NCI-H446 (cell line): ENCODE measurements at regions not wholly inside any gene's neighbourhood (a gene's known extent, or its start where the extent isn't known, plus 50 kb on each side); places are given as distances from the start of the nearest gene placed in this dataset.
"Not testable (repeated sequence)": the region's sequence is repeated elsewhere in the genome, so short reads cannot be mapped to it uniquely, and the experiment has no call there.

ENCODE experiments used
- DNase-seq, 2 experiments: peaks; one replicate each; lab custom pipeline; 2025; lab: John Stamatoyannopoulos, UW

DNA sequence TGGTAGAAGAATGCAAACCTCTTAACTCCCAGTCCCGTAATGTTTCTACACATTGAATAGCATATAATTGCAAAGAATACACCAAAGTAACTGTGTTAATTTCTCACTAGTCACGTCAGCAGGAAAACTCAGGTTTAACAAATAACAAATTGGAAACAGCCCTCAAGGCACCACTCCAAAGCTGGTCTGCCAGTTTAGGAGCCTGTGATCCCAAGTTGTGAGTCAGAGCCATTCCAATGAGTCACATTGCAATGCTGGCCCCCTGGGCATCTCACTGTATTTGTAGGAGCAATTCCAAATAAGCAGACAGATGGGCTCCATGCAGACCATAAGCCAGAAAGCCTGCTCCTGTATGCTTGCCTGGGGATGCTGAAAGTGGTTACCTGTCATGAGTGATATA lies 143.2 kb upstream of the SETBP1 start:
- peak; percentile 72 to 91 for DNase-seq

- peak in 1 of 2 experiments; percentile 4 for DNase-seq
These were observed 140.8 kb upstream of the SETBP1 start for GRCh38 chr18:44539926-44540325.

- no peak for DNase-seq
These were observed 139.5 kb upstream of the SETBP1 start for GRCh38 chr18:44541159-44541558.

- no peak for DNase-seq
These were observed 138.9 kb upstream of the SETBP1 start for GRCh38 chr18:44541781-44542180.

DNA sequence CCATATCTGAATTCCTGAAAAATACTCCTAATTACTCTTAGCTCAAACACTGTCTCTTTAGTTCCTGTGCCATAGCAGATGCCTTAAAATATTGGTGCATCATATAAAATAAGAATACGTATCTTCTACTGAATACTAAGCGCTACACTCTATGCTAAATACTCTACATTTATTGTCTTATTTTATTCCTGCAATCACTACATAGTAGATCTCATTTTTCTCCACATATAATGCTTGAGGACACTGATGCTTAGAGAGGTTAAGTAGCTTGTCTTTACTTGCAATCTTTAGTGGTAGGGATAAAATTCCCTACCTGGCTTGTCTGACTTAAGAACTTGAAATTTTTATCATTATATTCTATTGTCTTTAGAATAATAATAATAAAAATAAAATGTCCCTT lies 137.3 kb upstream of the SETBP1 start:
- DNase-seq: no peak

DNA sequence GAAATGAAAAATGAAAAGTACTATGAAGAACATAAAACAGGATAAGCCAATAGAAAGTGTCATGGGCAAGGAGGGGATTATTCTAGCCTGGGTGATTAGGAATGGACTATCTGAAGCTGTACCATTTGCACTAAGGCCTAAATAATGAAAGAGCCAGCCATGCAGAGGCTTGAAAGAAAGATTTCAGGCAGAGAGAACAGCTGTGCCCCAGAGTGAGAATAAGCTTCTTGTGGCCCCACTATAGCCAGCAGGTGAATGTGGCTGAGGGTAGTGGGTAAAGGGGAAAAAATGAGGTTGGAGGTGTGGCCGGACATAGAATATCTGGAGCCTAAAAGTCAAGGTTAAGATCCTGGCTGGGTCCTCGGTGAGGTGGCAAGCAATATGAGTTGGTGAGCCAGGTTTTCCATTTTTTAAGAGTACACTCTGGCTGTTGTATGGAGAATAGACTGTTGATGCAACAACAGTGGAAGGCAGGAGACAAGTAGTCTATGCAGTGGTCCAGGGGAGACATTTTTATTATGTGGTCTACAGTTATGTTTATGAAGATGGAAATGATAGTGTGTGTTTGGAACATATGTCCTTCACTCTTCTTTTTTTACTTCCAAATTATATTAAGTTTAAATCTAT lies 135.2 kb upstream of the SETBP1 start:
- DNase-seq: no peak

- DNase-seq: no peak
These were observed 133.7 kb upstream of the SETBP1 start for GRCh38 chr18:44546954-44547353.

DNA sequence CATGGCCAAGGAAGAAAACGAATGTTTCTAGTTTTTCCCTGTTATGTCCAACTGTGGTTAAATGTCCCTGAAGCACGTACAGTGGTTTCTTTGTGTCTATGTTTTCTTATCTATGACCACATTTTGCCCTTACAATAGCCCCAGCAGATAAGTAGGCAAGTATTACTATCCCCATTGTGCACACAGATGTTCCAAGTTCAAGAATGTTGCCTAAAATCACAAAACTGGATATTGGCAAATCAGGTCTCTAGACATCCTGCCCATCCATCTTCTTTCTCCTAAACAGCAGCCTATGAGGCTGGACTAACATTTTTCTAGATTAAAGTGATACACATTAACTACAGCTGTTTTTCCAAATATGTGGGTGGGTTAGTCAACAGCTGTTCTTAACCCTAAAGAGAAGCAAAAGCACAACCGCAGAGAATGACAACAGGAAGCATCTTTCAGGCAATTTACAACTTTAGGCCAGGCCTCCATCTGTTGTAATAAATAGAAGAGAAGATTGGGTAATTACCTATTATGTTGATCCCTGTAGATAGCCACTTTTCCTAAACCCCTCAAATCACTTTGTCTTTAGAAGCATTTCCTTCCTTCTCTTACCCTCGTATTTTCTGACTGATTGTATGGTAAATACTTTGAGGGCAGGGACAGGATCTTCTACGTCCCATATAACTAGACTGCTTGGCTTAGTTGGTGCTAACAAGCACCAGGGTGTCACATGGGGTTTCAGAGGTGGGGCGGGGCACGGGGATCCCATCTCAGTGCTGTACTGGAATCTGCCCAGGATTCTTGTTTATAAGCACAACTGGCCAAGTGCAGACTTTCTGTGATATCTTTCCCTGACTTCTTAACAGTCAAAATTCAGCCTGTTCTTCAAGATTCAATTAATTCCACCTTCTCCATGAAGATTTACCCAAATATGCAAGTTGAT lies 132.1 kb upstream of the SETBP1 start:
- no peak for DNase-seq

DNA sequence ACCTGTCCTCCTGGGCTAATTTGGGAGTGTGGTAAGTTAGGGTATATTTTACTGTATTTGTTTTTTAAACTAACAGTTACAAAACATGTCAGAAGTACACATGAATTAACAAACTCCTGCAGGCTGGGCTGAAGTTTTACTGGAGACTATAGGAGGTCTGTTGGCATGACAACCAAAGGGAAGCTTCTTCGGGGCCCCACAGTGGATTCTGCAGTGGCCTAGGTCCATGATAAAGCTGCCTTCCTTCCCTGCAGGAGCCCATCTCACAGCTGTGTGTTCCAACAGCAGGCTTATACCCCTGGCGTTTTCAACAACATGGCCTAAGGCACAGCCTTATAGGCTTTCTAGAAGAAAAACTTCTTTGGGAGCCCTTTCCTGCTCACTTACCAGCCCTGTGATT lies 128.0 kb upstream of the SETBP1 start:
- no peak for DNase-seq

GRCh38 chr18:44556296-44556695 lies 124.4 kb upstream of the SETBP1 start:
- DNase-seq: no peak

DNA sequence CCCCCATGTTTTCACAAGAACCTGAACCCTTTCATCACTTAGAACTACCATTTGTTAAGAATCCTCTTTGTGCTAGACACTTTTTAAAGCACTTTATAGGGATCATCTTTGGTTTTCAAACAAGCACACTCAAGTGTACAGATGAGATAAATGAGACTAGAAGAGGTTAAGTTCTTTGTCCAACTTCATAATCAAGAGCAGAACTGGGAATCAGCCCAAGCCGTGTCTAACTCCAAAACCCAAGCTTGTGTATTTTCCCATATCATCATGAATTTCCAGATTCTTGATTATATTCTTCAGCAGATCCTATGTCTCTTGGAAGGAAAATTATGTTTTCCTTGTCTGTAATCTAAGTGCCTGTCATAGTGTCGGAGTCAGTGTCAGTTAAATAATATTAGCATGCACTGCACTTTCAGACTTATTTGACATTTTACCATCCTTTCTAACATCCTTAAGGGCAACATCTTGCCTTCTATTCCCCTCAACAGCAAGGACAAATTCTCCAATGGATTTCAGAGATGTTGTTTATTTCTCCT lies 123.0 kb upstream of the SETBP1 start:
- DNase-seq: no peak

GRCh38 chr18:44558767-44559166 lies 121.9 kb upstream of the SETBP1 start:
- DNase-seq: no peak

GRCh38 chr18:44562986-44563385 lies 117.7 kb upstream of the SETBP1 start:
- no peak for DNase-seq

GRCh38 chr18:44564922-44565321 lies 115.8 kb upstream of the SETBP1 start:
- DNase-seq: no peak

DNA sequence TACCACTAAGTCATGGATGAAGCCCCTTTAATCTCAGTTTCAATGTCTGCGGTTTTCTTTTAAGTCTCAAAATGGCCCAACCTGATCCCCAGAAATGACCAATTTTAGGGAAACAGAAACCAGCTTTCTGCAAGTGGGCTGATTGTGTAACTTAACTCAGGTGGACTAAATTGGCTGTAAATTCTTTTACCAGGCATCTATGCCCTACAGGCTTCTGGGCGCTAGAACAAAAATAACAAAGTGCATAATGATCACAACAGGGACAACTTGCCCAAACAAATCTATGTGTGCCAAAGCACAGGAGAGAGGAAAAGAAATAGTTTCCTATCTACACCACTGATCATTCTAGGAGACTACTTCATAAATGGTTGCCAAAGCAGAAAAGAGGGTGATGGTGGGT lies 112.3 kb upstream of the SETBP1 start:
- DNase-seq: no peak

DNA sequence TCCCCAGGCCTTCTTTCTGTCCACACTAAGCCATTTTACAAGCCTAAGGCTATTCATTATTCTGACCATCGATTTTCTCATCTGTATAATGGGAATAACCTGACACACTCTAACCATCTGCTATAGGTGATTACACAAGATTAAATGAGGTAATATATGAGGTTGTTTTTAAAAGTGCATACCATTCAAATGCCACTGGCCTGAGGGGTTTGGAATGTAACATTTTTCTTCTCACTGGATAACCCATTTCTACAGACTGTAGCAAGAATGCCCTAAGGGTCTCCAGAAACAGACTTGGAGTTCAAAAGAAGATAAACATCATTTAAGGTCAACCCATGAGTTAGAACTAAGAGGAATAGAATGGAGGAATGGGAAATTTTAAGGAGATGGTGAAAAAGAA lies 111.7 kb upstream of the SETBP1 start:
- DNase-seq: no peak

DNA sequence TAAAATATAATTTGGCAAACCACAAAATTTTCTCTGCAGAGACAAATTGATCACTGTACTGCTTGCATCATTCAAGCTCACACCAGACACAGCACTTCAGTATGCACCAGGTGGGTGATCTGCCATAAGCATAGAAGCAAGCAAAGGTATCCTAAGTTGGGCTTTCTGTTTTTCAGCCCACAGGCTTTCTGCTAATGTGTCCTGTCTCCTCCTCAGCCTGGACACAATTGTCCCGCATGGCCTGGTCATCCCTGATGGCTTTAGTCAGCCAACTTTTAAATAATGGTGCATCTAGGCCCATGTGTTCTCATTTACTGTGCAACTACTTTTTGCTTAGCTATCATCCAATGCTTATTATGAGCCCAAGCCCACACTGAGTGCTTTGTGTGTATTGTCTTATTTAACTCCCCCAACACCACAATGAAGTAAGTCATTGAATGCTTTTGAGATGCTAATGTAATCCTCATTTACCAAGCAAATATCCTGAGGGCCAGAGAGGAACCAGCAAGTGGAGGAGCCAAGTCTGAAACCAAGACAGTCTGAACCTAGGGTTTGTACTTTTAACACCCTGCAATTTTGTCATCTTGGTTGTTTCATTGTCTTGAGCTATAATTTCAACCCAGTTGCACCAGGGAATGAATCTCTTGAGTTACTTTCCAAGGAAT lies 111.2 kb upstream of the SETBP1 start:
- DNase-seq: no peak

DNA sequence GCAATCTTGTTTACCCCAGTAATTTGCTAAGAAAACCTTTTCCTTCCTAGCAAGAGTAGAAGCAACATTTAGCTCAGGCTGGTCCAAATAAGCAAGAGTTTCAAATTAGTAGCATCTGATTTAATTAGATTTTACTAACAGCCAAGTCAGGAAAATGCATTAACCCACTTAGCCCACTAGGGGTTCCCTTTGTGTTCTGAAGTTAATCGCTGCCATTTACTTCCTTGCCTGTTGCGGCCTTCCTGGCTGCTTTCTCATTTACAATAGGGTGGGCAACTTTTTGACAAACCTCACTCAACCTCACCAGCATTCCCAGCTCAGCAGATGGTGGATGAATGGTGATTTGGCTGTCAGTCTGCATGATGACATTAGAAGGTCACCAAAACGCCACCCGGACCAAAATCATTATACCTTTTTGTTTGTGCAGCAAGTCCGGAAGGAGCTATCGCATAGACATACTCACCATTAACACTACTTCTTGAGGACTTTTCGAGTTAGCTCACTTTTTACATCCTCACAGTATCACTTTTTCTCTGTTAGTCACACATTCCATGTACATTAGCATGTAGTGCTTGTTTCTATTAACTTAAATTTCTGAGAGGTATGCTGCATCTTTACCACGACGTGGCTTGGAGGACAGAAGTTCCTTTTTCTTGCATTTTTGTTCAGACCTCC lies 101.5 kb upstream of the SETBP1 start:
- peak in 1 of 2 experiments; percentile 45 for DNase-seq

DNA sequence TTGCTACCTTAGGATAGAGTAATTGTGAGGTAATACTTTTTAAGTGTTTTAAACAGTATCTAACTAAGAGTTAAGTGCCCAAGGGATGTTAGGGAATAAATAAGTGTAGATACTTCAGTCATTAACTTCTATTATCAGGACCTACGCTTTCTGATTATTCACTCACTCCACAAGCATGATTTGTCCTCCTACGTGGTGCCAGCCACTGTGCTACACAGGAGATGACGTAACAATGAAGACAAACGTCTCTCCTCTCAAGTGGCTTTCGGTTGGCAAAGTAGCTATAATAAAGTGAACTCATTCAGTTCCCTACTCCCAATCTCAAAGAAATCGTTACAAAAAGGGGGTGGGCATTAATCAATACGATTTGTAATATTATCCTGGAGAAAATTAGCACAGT lies 100.9 kb upstream of the SETBP1 start:
- DNase-seq: no peak

DNA sequence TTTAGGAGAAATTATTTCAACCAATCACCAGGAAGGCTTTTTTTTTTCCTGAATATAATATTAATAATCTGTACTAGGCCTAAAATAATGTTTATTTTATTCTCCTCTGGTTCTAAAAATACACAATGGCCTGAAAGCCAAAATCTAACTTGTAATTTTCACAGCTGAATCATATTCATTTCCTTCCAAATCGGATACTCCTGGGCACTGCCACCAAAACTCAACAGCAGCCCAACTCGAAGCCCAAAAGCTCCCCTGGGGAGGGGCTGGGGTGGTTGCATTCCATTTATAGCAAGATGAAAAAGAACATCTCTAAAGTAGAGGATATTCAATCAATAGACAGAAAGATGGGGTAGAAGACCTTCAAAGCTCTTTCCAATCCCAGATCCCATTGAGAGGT lies 100.5 kb upstream of the SETBP1 start:
- DNase-seq: no peak

DNA sequence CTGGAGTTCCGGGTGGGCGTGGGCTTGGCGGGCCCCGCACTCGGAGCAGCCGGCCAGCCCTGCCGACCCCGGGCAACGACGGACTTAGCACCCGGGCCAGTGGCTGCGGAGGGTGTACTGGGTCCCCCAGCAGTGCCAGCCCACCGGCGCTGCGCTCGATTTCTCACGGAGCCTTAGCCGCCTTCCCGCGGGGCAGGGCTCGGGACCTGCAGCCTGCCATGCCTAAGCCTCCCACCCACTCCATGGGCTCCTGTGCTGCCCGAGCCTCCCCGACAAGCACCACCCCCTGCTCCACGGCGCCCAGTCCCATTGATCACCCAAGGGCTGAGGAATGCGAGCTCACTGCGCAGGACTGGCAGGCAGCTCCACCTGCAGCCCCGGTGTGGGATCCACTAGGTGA lies 99.9 kb upstream of the SETBP1 start:
- not testable (repeated sequence) for DNase-seq

DNA sequence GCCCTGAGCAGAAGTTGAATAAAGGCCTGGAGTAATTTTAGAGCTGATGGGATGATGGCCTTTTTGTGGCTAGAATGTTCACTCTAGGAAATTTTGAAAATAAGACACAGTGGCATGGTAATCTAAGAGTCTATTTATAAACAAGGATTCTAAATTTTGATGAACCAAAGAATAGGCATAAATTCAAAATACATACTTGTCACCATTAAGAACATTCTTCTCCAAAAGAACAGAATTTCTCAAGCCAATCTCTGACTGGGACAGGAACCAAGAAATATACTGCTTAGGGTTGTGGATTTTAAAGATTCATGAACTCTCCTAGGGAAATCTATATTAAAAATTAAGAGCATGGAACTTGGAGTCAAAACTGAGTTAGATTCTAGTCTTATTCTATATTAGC lies 98.2 kb upstream of the SETBP1 start:
- DNase-seq: no peak
